ENCODE measurements at regions not wholly inside any gene's neighbourhood (a gene's known extent, or its start where the extent isn't known, plus 50 kb on each side); places are given as distances from the start of the nearest gene placed in this dataset.

- Histone ChIP-seq H3K27me3 (ENCODE audit: control insufficient read depth, insufficient read depth, low read length) (no peaks in the 10 kb centered on the region), H3K36me3 (ENCODE audit: control insufficient read depth in 2 of 3, insufficient read depth in 3 of 3, low read length in 3 of 3) (no peaks in the 10 kb centered on the region), H3K9ac (ENCODE audit: low read length in 3 of 3) (no peak overlapping the region), H3K27ac (ENCODE audit: low read depth in 2 of 2, low read length in 2 of 2) (no peak overlapping the region), H3K9me3 (ENCODE audit: control insufficient read depth in 2 of 3, insufficient read depth in 1 of 3, low read length in 3 of 3) (no peaks in the 10 kb centered on the region), H3K4me3 (ENCODE audit: low read length in 3 of 3) (no peak overlapping the region), H3K4me1 (ENCODE audit: control insufficient read depth in 2 of 3, insufficient read depth in 2 of 3, low read depth in 1 of 3, low read length in 3 of 3) (no peaks in the 10 kb centered on the region)
- FAIRE-seq (no peak), DNase-seq (no peak)
- TF ChIP-seq CTCF (IDR thresholded peaks at IDR 0.05; ENCODE audit: borderline replicate concordance, extremely low read depth, insufficient read depth), result no peak
- intact Hi-C loops (cut with DNase I), result no loop called here
These were observed 179.9 kb upstream of the CADM1 start for GRCh38 chr11:115684135-115684534.

- H3K36me3 ChIP-seq (ENCODE audit: control insufficient read depth in 2 of 3, insufficient read depth in 3 of 3, low read length in 3 of 3), result no peaks in the 10 kb centered on the region
- no peaks in the 10 kb centered on the region for H3K4me1 ChIP-seq (ENCODE audit: control insufficient read depth in 2 of 3, insufficient read depth in 2 of 3, low read depth in 1 of 3, low read length in 3 of 3)
- H3K9me3 ChIP-seq (ENCODE audit: control insufficient read depth in 2 of 3, insufficient read depth in 1 of 3, low read length in 3 of 3), result no peaks in the 10 kb centered on the region
- no peaks in the 10 kb centered on the region for H3K27me3 ChIP-seq (ENCODE audit: control insufficient read depth, insufficient read depth, low read length)
- FAIRE-seq (no peak), DNase-seq (no peak)
- no peak for TF ChIP-seq CTCF (IDR thresholded peaks at IDR 0.05; ENCODE audit: borderline replicate concordance, extremely low read depth, insufficient read depth)
- H3K27ac ChIP-seq (ENCODE audit: low read depth in 2 of 2, low read length in 2 of 2), result no peak overlapping the region
- no peak overlapping the region for H3K4me3 ChIP-seq (ENCODE audit: low read length in 3 of 3)
- no peak overlapping the region for H3K9ac ChIP-seq (ENCODE audit: low read length in 3 of 3)
- intact Hi-C loops (cut with DNase I), result no loop called here
These were observed 178.7 kb upstream of the CADM1 start for GRCh38 chr11:115682888-115683287.

- no peak for FAIRE-seq
- Histone ChIP-seq H3K9me3 (ENCODE audit: control insufficient read depth in 2 of 3, insufficient read depth in 1 of 3, low read length in 3 of 3) (no peaks in the 10 kb centered on the region), H3K27ac (ENCODE audit: low read depth in 2 of 2, low read length in 2 of 2) (no peak overlapping the region), H3K27me3 (ENCODE audit: control insufficient read depth, insufficient read depth, low read length) (no peaks in the 10 kb centered on the region), H3K9ac (ENCODE audit: low read length in 3 of 3) (no peak overlapping the region), H3K36me3 (ENCODE audit: control insufficient read depth in 2 of 3, insufficient read depth in 3 of 3, low read length in 3 of 3) (no peaks in the 10 kb centered on the region), H3K4me3 (ENCODE audit: low read length in 3 of 3) (no peak overlapping the region), H3K4me1 (ENCODE audit: control insufficient read depth in 2 of 3, insufficient read depth in 2 of 3, low read depth in 1 of 3, low read length in 3 of 3) (no peaks in the 10 kb centered on the region)
- no peak for DNase-seq
- intact Hi-C loops (cut with DNase I), result no loop called here
- TF ChIP-seq CTCF (IDR thresholded peaks at IDR 0.05; ENCODE audit: borderline replicate concordance, extremely low read depth, insufficient read depth), result no peak
These were observed 177.9 kb upstream of the CADM1 start for GRCh38 chr11:115682101-115682500.

GRCh38 chr11:115679945-115680344 lies 175.7 kb upstream of the CADM1 start:
- Histone ChIP-seq H3K9me3 (ENCODE audit: control insufficient read depth in 2 of 3, insufficient read depth in 1 of 3, low read length in 3 of 3) (no peaks in the 10 kb centered on the region), H3K27me3 (ENCODE audit: control insufficient read depth, insufficient read depth, low read length) (no peaks in the 10 kb centered on the region), H3K9ac (ENCODE audit: low read length in 3 of 3) (no peak overlapping the region), H3K4me1 (ENCODE audit: control insufficient read depth in 2 of 3, insufficient read depth in 2 of 3, low read depth in 1 of 3, low read length in 3 of 3) (no peaks in the 10 kb centered on the region), H3K36me3 (ENCODE audit: control insufficient read depth in 2 of 3, insufficient read depth in 3 of 3, low read length in 3 of 3) (no peaks in the 10 kb centered on the region), H3K27ac (ENCODE audit: low read depth in 2 of 2, low read length in 2 of 2) (no peak overlapping the region), H3K4me3 (ENCODE audit: low read length in 3 of 3) (no peak overlapping the region)
- intact Hi-C loops (cut with DNase I), result no loop called here
- FAIRE-seq, result no peak
- no peak for DNase-seq
- no peak for TF ChIP-seq CTCF (IDR thresholded peaks at IDR 0.05; ENCODE audit: borderline replicate concordance, extremely low read depth, insufficient read depth)
